ENCODE measurements at regions not wholly inside any gene's neighbourhood (a gene's known extent, or its start where the extent isn't known, plus 50 kb on each side); places are given as distances from the start of the nearest gene placed in this dataset.

DNA sequence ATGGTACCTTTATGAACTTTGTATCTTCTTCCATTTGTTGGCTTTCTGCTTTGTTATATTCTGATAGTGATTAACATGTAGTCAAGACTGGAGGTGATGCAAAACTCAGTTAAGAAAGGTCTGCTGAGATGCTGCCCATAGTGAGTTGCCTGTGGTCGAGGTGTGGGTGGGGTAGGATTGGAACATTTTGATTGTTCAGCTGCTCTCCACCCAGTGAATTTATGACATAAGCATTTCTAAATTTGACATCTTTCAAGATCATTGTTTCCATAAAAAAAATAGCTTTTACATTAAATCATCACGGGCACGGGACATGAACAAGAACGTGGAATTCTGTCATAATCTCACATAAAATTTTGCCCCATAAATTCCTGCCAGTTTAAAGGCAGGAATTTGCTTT lies 146.6 kb upstream of the POU3F2 start:
- no peak for DNase-seq (ENCODE audit: low read depth in 2 of 2)
- H3K4me3 ChIP-seq (replicated peaks in 1 of 2; ENCODE audit: low read depth in 2 of 2, low read length in 2 of 2) = no peak overlapping the region
- no peak for TF ChIP-seq CTCF (IDR thresholded peaks at IDR 0.05; ENCODE audit: low read depth, low read length)

DNA sequence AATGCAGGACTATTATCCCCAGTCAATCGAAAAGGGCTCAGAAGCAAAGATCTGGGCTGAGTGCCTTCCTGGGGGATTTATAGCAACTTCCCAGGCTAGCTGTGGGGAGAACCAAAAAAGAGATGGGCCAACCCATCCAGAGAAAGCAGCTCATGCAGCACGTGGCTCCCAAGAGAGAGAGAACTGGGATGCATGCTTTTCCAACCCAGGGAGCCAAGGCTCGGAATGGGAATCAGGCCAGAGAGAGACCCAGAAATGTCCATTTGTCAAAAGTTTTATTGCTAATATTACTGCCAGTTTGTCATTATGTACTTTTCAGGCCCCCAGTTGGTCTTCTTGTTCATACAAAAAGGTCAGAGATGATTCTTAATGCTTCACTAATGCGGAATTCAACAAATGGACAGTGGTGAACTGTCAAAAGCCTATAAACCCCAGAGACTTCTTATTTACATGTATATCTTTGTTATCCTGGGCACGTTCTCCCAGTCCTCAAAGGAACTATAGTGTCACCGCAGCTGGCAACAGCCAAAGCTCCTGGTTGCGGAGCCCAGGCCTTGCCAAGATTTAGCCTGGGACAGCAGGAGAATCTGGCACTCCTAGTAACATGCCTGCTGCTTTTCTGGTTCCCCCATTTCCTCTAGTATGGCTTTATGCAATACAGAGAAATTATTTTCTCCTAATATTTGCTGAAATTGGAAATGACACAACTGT lies 139.1 kb upstream of the POU3F2 start:
- no peak for DNase-seq (ENCODE audit: low read depth in 2 of 2)
- no peak overlapping the region for H3K4me3 ChIP-seq (replicated peaks in 1 of 2; ENCODE audit: low read depth in 2 of 2, low read length in 2 of 2)
- no peak for TF ChIP-seq CTCF (IDR thresholded peaks at IDR 0.05; ENCODE audit: low read depth, low read length)

DNA sequence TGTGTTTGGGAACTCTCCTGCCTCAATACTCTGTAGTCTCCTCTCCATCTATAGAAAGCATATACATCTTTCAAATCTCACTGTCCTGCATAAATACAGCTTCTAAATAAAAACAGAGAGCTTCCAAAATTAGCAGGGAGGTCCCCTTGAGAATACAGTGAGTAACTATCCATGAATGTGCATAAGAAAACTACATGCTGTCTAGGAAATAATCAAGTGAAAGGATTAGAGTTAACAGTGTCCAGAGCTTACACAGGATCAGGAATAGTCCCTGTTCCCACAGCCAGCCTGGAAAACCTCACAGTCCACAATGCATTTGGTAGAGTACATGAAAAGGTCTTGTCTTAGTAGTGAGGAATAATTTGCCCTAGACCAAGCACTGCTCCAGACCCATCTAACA lies 123.0 kb upstream of the POU3F2 start:
- no peak for DNase-seq (ENCODE audit: low read depth in 2 of 2)
- no peak overlapping the region for H3K4me3 ChIP-seq (replicated peaks in 1 of 2; ENCODE audit: low read depth in 2 of 2, low read length in 2 of 2)
- TF ChIP-seq CTCF (IDR thresholded peaks at IDR 0.05; ENCODE audit: low read depth, low read length) = no peak

- DNase-seq (ENCODE audit: low read depth in 2 of 2) = no peak
- no peak for TF ChIP-seq CTCF (IDR thresholded peaks at IDR 0.05; ENCODE audit: low read depth, low read length)
- no peak overlapping the region for H3K4me3 ChIP-seq (replicated peaks in 1 of 2; ENCODE audit: low read depth in 2 of 2, low read length in 2 of 2)
Observed at GRCh38 chr6:98716341-98716740, 118.0 kb upstream of the POU3F2 start.

DNA sequence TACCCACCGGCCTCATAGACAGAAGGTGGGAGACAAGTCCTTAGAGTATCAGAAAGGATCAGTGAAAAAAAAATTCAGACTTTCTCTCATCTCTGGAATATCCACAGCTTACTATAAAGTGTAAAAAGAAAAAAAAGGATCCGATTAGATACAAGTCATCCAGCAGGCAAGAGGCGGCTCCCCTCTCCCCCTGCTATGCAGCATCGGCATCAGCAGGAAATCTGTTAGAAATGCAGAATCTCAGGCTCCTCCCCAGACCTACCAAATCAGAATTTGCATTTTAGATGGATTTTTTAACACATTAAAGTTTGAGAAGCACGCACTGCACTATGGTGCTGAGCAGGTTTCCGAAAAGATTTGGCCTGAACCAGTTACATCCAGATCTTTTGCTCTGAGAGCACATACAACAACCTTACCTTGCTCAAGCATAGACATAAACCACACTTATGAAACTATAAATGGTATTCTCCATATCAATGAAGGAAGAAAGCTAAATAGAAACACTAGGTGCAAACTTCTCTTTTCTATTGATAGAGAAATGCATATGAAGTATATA lies 117.0 kb upstream of the POU3F2 start:
- no peak for TF ChIP-seq CTCF (IDR thresholded peaks at IDR 0.05; ENCODE audit: low read depth, low read length)
- no peak overlapping the region for H3K4me3 ChIP-seq (replicated peaks in 1 of 2; ENCODE audit: low read depth in 2 of 2, low read length in 2 of 2)
- DNase-seq (ENCODE audit: low read depth in 2 of 2) = no peak

GRCh38 chr6:98717988-98718387 lies 116.4 kb upstream of the POU3F2 start:
- no peak for TF ChIP-seq CTCF (IDR thresholded peaks at IDR 0.05; ENCODE audit: low read depth, low read length)
- no peak for DNase-seq (ENCODE audit: low read depth in 2 of 2)
- H3K4me3 ChIP-seq (replicated peaks in 1 of 2; ENCODE audit: low read depth in 2 of 2, low read length in 2 of 2) = no peak overlapping the region

- DNase-seq (ENCODE audit: low read depth in 2 of 2) = no peak
Observed at GRCh38 chr6:98724537-98724936, 109.8 kb upstream of the POU3F2 start.

More at GRCh38 chr6:98724537-98724936, 109.8 kb upstream of the POU3F2 start:
- no peak for TF ChIP-seq CTCF (IDR thresholded peaks at IDR 0.05; ENCODE audit: low read depth, low read length)
- no peak overlapping the region for H3K4me3 ChIP-seq (replicated peaks in 1 of 2; ENCODE audit: low read depth in 2 of 2, low read length in 2 of 2)
